ENCODE measurements at regions not wholly inside any gene's neighbourhood (a gene's known extent, or its start where the extent isn't known, plus 50 kb on each side); places are given as distances from the start of the nearest gene placed in this dataset.

- no peak overlapping the region for H3K27ac ChIP-seq (ENCODE audit: insufficient read depth, low read length, poor library complexity, severe bottlenecking)
- no peaks in the 10 kb centered on the region for H3K36me3 ChIP-seq (ENCODE audit: control insufficient read depth, insufficient read depth, low read length)
- no peaks in the 10 kb centered on the region for H3K9me3 ChIP-seq (ENCODE audit: control insufficient read depth, low read length)
- no peak for DNase-seq
- peak overlapping the region; percentile 37 for H3K4me3 ChIP-seq (ENCODE audit: insufficient read depth, low read depth, low read length, poor library complexity, severe bottlenecking)
- H3K4me1 ChIP-seq (ENCODE audit: control insufficient read depth, insufficient read depth, low read length, poor library complexity, severe bottlenecking) = peaks cover 7% of the 10 kb centered on the region
- H3K27me3 ChIP-seq (replicated peaks; ENCODE audit: control insufficient read depth, insufficient read depth, low read length, poor library complexity, severe bottlenecking) = no peaks in the 10 kb centered on the region
Observed at GRCh38 chr5:87081016-87081415, 186.7 kb upstream of the RASA1 start.

GRCh38 chr5:87081511-87082372 lies 185.9 kb upstream of the RASA1 start:
- no peaks in the 10 kb centered on the region for H3K27me3 ChIP-seq (replicated peaks; ENCODE audit: control insufficient read depth, insufficient read depth, low read length, poor library complexity, severe bottlenecking)
- DNase-seq = peak in 1 of 3 donors; percentile 18
- no peaks in the 10 kb centered on the region for H3K36me3 ChIP-seq (ENCODE audit: control insufficient read depth, insufficient read depth, low read length)
- H3K4me3 ChIP-seq (ENCODE audit: insufficient read depth, low read depth, low read length, poor library complexity, severe bottlenecking) = peak overlapping the region; percentile 37
- H3K9me3 ChIP-seq (ENCODE audit: control insufficient read depth, low read length) = no peaks in the 10 kb centered on the region
- peak overlapping the region; percentile 36 for H3K27ac ChIP-seq (ENCODE audit: insufficient read depth, low read length, poor library complexity, severe bottlenecking)
- H3K4me1 ChIP-seq (ENCODE audit: control insufficient read depth, insufficient read depth, low read length, poor library complexity, severe bottlenecking) = peaks cover 7% of the 10 kb centered on the region

GRCh38 chr5:87094347-87094746 lies 173.3 kb upstream of the RASA1 start:
- Histone ChIP-seq H3K9me3 (ENCODE audit: control insufficient read depth, low read length) (no peaks in the 10 kb centered on the region), H3K4me1 (ENCODE audit: control insufficient read depth, insufficient read depth, low read length, poor library complexity, severe bottlenecking) (no peaks in the 10 kb centered on the region), H3K27me3 (replicated peaks; ENCODE audit: control insufficient read depth, insufficient read depth, low read length, poor library complexity, severe bottlenecking) (no peaks in the 10 kb centered on the region), H3K4me3 (ENCODE audit: insufficient read depth, low read depth, low read length, poor library complexity, severe bottlenecking) (no peak overlapping the region), H3K36me3 (ENCODE audit: control insufficient read depth, insufficient read depth, low read length) (no peaks in the 10 kb centered on the region), H3K27ac (ENCODE audit: insufficient read depth, low read length, poor library complexity, severe bottlenecking) (no peak overlapping the region)
- no peak for DNase-seq

GRCh38 chr5:87094833-87095232 lies 172.8 kb upstream of the RASA1 start:
- no peak for DNase-seq
- no peak overlapping the region for H3K27ac ChIP-seq (ENCODE audit: insufficient read depth, low read length, poor library complexity, severe bottlenecking)
- no peaks in the 10 kb centered on the region for H3K9me3 ChIP-seq (ENCODE audit: control insufficient read depth, low read length)
- no peaks in the 10 kb centered on the region for H3K4me1 ChIP-seq (ENCODE audit: control insufficient read depth, insufficient read depth, low read length, poor library complexity, severe bottlenecking)
- no peaks in the 10 kb centered on the region for H3K36me3 ChIP-seq (ENCODE audit: control insufficient read depth, insufficient read depth, low read length)
- no peaks in the 10 kb centered on the region for H3K27me3 ChIP-seq (replicated peaks; ENCODE audit: control insufficient read depth, insufficient read depth, low read length, poor library complexity, severe bottlenecking)
- no peak overlapping the region for H3K4me3 ChIP-seq (ENCODE audit: insufficient read depth, low read depth, low read length, poor library complexity, severe bottlenecking)

GRCh38 chr5:87095787-87096186 lies 171.9 kb upstream of the RASA1 start:
- Histone ChIP-seq H3K9me3 (ENCODE audit: control insufficient read depth, low read length) (no peaks in the 10 kb centered on the region), H3K4me1 (ENCODE audit: control insufficient read depth, insufficient read depth, low read length, poor library complexity, severe bottlenecking) (no peaks in the 10 kb centered on the region), H3K27me3 (replicated peaks; ENCODE audit: control insufficient read depth, insufficient read depth, low read length, poor library complexity, severe bottlenecking) (no peaks in the 10 kb centered on the region), H3K36me3 (ENCODE audit: control insufficient read depth, insufficient read depth, low read length) (no peaks in the 10 kb centered on the region), H3K4me3 (ENCODE audit: insufficient read depth, low read depth, low read length, poor library complexity, severe bottlenecking) (no peak overlapping the region), H3K27ac (ENCODE audit: insufficient read depth, low read length, poor library complexity, severe bottlenecking) (no peak overlapping the region)
- DNase-seq = no peak

GRCh38 chr5:87097664-87098063 lies 170.0 kb upstream of the RASA1 start:
- DNase-seq = no peak
- H3K9me3 ChIP-seq (ENCODE audit: control insufficient read depth, low read length) = no peaks in the 10 kb centered on the region
- no peak overlapping the region for H3K4me3 ChIP-seq (ENCODE audit: insufficient read depth, low read depth, low read length, poor library complexity, severe bottlenecking)
- H3K27me3 ChIP-seq (replicated peaks; ENCODE audit: control insufficient read depth, insufficient read depth, low read length, poor library complexity, severe bottlenecking) = no peaks in the 10 kb centered on the region
- H3K27ac ChIP-seq (ENCODE audit: insufficient read depth, low read length, poor library complexity, severe bottlenecking) = no peak overlapping the region
- no peaks in the 10 kb centered on the region for H3K4me1 ChIP-seq (ENCODE audit: control insufficient read depth, insufficient read depth, low read length, poor library complexity, severe bottlenecking)
- no peaks in the 10 kb centered on the region for H3K36me3 ChIP-seq (ENCODE audit: control insufficient read depth, insufficient read depth, low read length)

- Histone ChIP-seq H3K4me1 (ENCODE audit: control insufficient read depth, insufficient read depth, low read length, poor library complexity, severe bottlenecking) (no peaks in the 10 kb centered on the region), H3K27me3 (replicated peaks; ENCODE audit: control insufficient read depth, insufficient read depth, low read length, poor library complexity, severe bottlenecking) (no peaks in the 10 kb centered on the region), H3K36me3 (ENCODE audit: control insufficient read depth, insufficient read depth, low read length) (no peaks in the 10 kb centered on the region), H3K4me3 (ENCODE audit: insufficient read depth, low read depth, low read length, poor library complexity, severe bottlenecking) (no peak overlapping the region), H3K9me3 (ENCODE audit: control insufficient read depth, low read length) (no peaks in the 10 kb centered on the region), H3K27ac (ENCODE audit: insufficient read depth, low read length, poor library complexity, severe bottlenecking) (no peak overlapping the region)
- no peak for DNase-seq
Observed at GRCh38 chr5:87099291-87099839, 168.3 kb upstream of the RASA1 start.

GRCh38 chr5:87099968-87100367 lies 167.7 kb upstream of the RASA1 start:
- Histone ChIP-seq H3K9me3 (ENCODE audit: control insufficient read depth, low read length) (no peaks in the 10 kb centered on the region), H3K36me3 (ENCODE audit: control insufficient read depth, insufficient read depth, low read length) (no peaks in the 10 kb centered on the region), H3K4me3 (ENCODE audit: insufficient read depth, low read depth, low read length, poor library complexity, severe bottlenecking) (no peak overlapping the region), H3K27me3 (replicated peaks; ENCODE audit: control insufficient read depth, insufficient read depth, low read length, poor library complexity, severe bottlenecking) (no peaks in the 10 kb centered on the region), H3K27ac (ENCODE audit: insufficient read depth, low read length, poor library complexity, severe bottlenecking) (no peak overlapping the region), H3K4me1 (ENCODE audit: control insufficient read depth, insufficient read depth, low read length, poor library complexity, severe bottlenecking) (no peaks in the 10 kb centered on the region)
- no peak for DNase-seq

- Histone ChIP-seq H3K9me3 (ENCODE audit: control insufficient read depth, low read length) (no peaks in the 10 kb centered on the region), H3K4me3 (ENCODE audit: insufficient read depth, low read depth, low read length, poor library complexity, severe bottlenecking) (no peak overlapping the region), H3K27me3 (replicated peaks; ENCODE audit: control insufficient read depth, insufficient read depth, low read length, poor library complexity, severe bottlenecking) (no peaks in the 10 kb centered on the region), H3K27ac (ENCODE audit: insufficient read depth, low read length, poor library complexity, severe bottlenecking) (no peak overlapping the region), H3K4me1 (ENCODE audit: control insufficient read depth, insufficient read depth, low read length, poor library complexity, severe bottlenecking) (no peaks in the 10 kb centered on the region), H3K36me3 (ENCODE audit: control insufficient read depth, insufficient read depth, low read length) (no peaks in the 10 kb centered on the region)
- DNase-seq = no peak
Observed at GRCh38 chr5:87101321-87101720, 166.4 kb upstream of the RASA1 start.

- Histone ChIP-seq H3K9me3 (ENCODE audit: control insufficient read depth, low read length) (no peaks in the 10 kb centered on the region), H3K27ac (ENCODE audit: insufficient read depth, low read length, poor library complexity, severe bottlenecking) (no peak overlapping the region), H3K27me3 (replicated peaks; ENCODE audit: control insufficient read depth, insufficient read depth, low read length, poor library complexity, severe bottlenecking) (no peaks in the 10 kb centered on the region), H3K36me3 (ENCODE audit: control insufficient read depth, insufficient read depth, low read length) (no peaks in the 10 kb centered on the region), H3K4me3 (ENCODE audit: insufficient read depth, low read depth, low read length, poor library complexity, severe bottlenecking) (no peak overlapping the region), H3K4me1 (ENCODE audit: control insufficient read depth, insufficient read depth, low read length, poor library complexity, severe bottlenecking) (no peaks in the 10 kb centered on the region)
- DNase-seq = no peak
Observed at GRCh38 chr5:87102841-87103240, 164.8 kb upstream of the RASA1 start.

Measured in effector memory CD4-positive, alpha-beta T cell (primary cell).